Cardiac fibroblast (primary cell): ENCODE measurements at regions not wholly inside any gene's neighbourhood (a gene's known extent, or its start where the extent isn't known, plus 50 kb on each side); places are given as distances from the start of the nearest gene placed in this dataset.

ENCODE experiments used
- DNase-seq, 2 donors: peaks; one replicate each; pipeline versions ENCODE4 v3.0.0 to v3.0.0-alpha.2; 2010; ENCODE audit warnings: low read depth in 2 of 2
- H3K4me3 ChIP-seq, 2 donors: replicated peaks in 1 of 2; 1 replicate in 1 of 2; 2 replicates in 1 of 2; pipeline ENCODE4 v1.5.1; 2011; ENCODE audit warnings: low read depth in 2 of 2, low read length in 2 of 2, mild to moderate bottlenecking in 2 of 2, moderate library complexity in 1 of 2
- CTCF ChIP-seq: IDR thresholded peaks from one replicate; pipeline ENCODE4 v1.5.1; 2011; ENCODE audit warnings: low read depth, mild to moderate bottlenecking, low read length, inconsistent platforms

GRCh38 chr4:148868191-148868590, 426.0 kb upstream of the NR3C2 start:
- no peak for DNase-seq
- no peak overlapping the region for H3K4me3 ChIP-seq
- TF ChIP-seq CTCF: no peak

- no peak overlapping the region for H3K4me3 ChIP-seq
- TF ChIP-seq CTCF: no peak
- no peak for DNase-seq
Observed at GRCh38 chr4:148866666-148867065, 424.5 kb upstream of the NR3C2 start.

GRCh38 chr4:148857973-148858534, 415.8 kb upstream of the NR3C2 start:
- TF ChIP-seq CTCF: no peak
- no peak for DNase-seq
- H3K4me3 ChIP-seq: no peak overlapping the region

GRCh38 chr4:148857239-148857972, 415.2 kb upstream of the NR3C2 start:
- H3K4me3 ChIP-seq: no peak overlapping the region
- TF ChIP-seq CTCF: no peak
- DNase-seq: peak; percentile 15 to 55

DNA sequence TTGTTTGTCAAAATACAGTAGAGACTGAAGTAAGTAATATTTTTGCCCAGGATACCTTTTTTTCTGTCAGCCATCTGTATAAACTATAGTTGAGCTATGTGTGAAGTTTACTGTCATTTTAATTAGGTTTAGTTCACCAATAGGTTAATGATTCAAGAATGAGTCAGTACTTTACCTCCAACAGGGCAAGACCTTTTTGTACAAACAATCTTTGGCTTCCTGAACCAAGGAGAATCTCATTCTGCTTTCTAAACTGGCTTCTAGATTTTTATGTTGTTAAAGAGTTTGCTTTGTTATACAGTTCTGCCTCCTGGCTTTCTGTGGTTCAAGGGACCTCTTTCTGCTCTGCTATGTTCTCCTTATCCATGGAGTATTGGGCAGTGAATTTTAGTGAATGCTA, 412.0 kb upstream of the NR3C2 start:
- H3K4me3 ChIP-seq: no peak overlapping the region
- no peak for TF ChIP-seq CTCF
- DNase-seq: no peak

- H3K4me3 ChIP-seq: no peak overlapping the region
- no peak for TF ChIP-seq CTCF
- peak in 1 of 2 donors; percentile 2 for DNase-seq
Observed at GRCh38 chr4:148852092-148852699, 410.0 kb upstream of the NR3C2 start.
